ENCODE measurements at regions not wholly inside any gene's neighbourhood (a gene's known extent, or its start where the extent isn't known, plus 50 kb on each side); places are given as distances from the start of the nearest gene placed in this dataset.
"Not testable (repeated sequence)": the region's sequence is repeated elsewhere in the genome, so short reads cannot be mapped to it uniquely, and the experiment has no call there.

- not testable (repeated sequence) for FAIRE-seq; H3K4me1 ChIP-seq (ENCODE audit: control insufficient read depth in 3 of 3, insufficient read depth in 2 of 3, low read depth in 1 of 3, low read length in 2 of 3); H3K27me3 ChIP-seq (ENCODE audit: control insufficient read depth in 3 of 3, insufficient read depth in 3 of 3, low read length in 3 of 3); DNase-seq; H3K27ac ChIP-seq (ENCODE audit: low read depth in 1 of 3, low read length in 2 of 3); H3K9me3 ChIP-seq (ENCODE audit: control insufficient read depth in 2 of 2, insufficient read depth in 1 of 2, low read depth in 1 of 2, low read length in 1 of 2); H3K4me3 ChIP-seq (ENCODE audit: low read depth in 1 of 3, low read length in 3 of 3); H3K36me3 ChIP-seq (ENCODE audit: control insufficient read depth in 3 of 3, insufficient read depth in 2 of 3, low read depth in 1 of 3, low read length in 3 of 3)
- WGBS, 3 donors = 50% methylated on average over 1 of the region's 1 CpG; no CpG with 5 or more reads in 2 of the 3 donors
These were observed 87.4 kb upstream of the TGIF2LY start for GRCh38 chrY:3491423-3491822.

- not testable (repeated sequence) for DNase-seq; H3K4me3 ChIP-seq (ENCODE audit: low read depth in 1 of 3, low read length in 3 of 3); FAIRE-seq; H3K36me3 ChIP-seq (ENCODE audit: control insufficient read depth in 3 of 3, insufficient read depth in 2 of 3, low read depth in 1 of 3, low read length in 3 of 3); H3K9me3 ChIP-seq (ENCODE audit: control insufficient read depth in 2 of 2, insufficient read depth in 1 of 2, low read depth in 1 of 2, low read length in 1 of 2); H3K27ac ChIP-seq (ENCODE audit: low read depth in 1 of 3, low read length in 2 of 3); H3K27me3 ChIP-seq (ENCODE audit: control insufficient read depth in 3 of 3, insufficient read depth in 3 of 3, low read length in 3 of 3); H3K4me1 ChIP-seq (ENCODE audit: control insufficient read depth in 3 of 3, insufficient read depth in 2 of 3, low read depth in 1 of 3, low read length in 2 of 3)
- WGBS, 3 donors = 85 to 90% methylated on average over 3 of the region's 3 CpGs; no CpG with 5 or more reads in 1 of the 3 donors
These were observed 84.3 kb upstream of the TGIF2LY start for GRCh38 chrY:3494539-3494938.

GRCh38 chrY:3527040-3527439, 51.8 kb upstream of the TGIF2LY start:
- not testable (repeated sequence) for H3K27ac ChIP-seq (ENCODE audit: low read depth in 1 of 3, low read length in 2 of 3); H3K36me3 ChIP-seq (ENCODE audit: control insufficient read depth in 3 of 3, insufficient read depth in 2 of 3, low read depth in 1 of 3, low read length in 3 of 3); H3K9me3 ChIP-seq (ENCODE audit: control insufficient read depth in 2 of 2, insufficient read depth in 1 of 2, low read depth in 1 of 2, low read length in 1 of 2); H3K4me1 ChIP-seq (ENCODE audit: control insufficient read depth in 3 of 3, insufficient read depth in 2 of 3, low read depth in 1 of 3, low read length in 2 of 3); H3K4me3 ChIP-seq (ENCODE audit: low read depth in 1 of 3, low read length in 3 of 3); FAIRE-seq; H3K27me3 ChIP-seq (ENCODE audit: control insufficient read depth in 3 of 3, insufficient read depth in 3 of 3, low read length in 3 of 3)
- WGBS, 3 donors = 28 to 35% methylated on average over 3 to 5 of the region's 5 CpGs; no CpG with 5 or more reads in 1 of the 3 donors
- peak; percentile 3 to 11 for DNase-seq

Data from small intestine (tissue), 7 donors.